NT2/D1 (cell line): ENCODE measurements at regions not wholly inside any gene's neighbourhood (a gene's known extent, or its start where the extent isn't known, plus 50 kb on each side); places are given as distances from the start of the nearest gene placed in this dataset.

Experiments used
- SUZ12 ChIP-seq: IDR thresholded peaks from 2 replicates; pipeline ENCODE4 v1.6.1; 2011; ENCODE audit not compliant: insufficient read length, insufficient read depth; ENCODE audit errors: extremely low read depth
- YY1 ChIP-seq: IDR thresholded peaks from 2 replicates; pipeline ENCODE4 v1.6.1; 2011; ENCODE audit not compliant: insufficient read length, insufficient read depth
- ZNF274 ChIP-seq: IDR thresholded peaks from 2 replicates; pipeline ENCODE4 v1.6.1; 2011; ENCODE audit warnings: mild to moderate bottlenecking, low read depth, low read length

DNA sequence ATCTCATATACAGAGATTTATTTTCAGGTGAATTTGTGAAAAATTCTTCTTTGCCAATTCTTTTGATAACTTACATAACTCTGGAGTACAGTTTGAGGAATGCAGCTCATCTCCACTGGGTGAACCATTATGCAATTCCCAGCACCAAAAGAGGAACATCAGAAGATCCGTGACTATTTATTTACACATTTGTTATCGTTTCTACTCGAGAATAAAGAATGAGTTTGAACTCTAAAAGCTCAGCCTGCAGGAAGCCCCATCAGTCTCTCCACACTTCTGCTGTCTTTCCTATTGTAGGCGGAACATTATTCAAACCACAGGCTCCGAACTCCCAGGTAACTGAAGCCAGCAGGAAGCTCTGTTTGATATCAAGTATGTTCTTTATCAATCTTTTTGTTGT, 95.9 kb upstream of the IFNGR1 start:
- no peak for TF ChIP-seq ZNF274
- no peak for TF ChIP-seq SUZ12
- no peak for TF ChIP-seq YY1
